ENCODE measurements at regions not wholly inside any gene's neighbourhood (a gene's known extent, or its start where the extent isn't known, plus 50 kb on each side); places are given as distances from the start of the nearest gene placed in this dataset.

GRCh38 chr11:92511522-92512203, 287.0 kb downstream of the FAT3 start:
- TF ChIP-seq REST (IDR thresholded peaks at IDR 0.05; ENCODE audit: low read depth, low read length) (no peak), EP300 (IDR thresholded peaks at IDR 0.05; ENCODE audit: borderline replicate concordance in 1 of 2, low read depth in 1 of 2, low read length in 1 of 2) (no peak), RCOR1 (IDR thresholded peaks at IDR 0.05; ENCODE audit: low read length) (no peak), SMC3 (IDR thresholded peaks at IDR 0.05; ENCODE audit: low read depth, low read length) (no peak), USF2 (IDR thresholded peaks at IDR 0.05; ENCODE audit: borderline replicate concordance, low read depth, low read length) (no peak), CTCF (IDR thresholded peaks at IDR 0.05) (no peak), RAD21 (IDR thresholded peaks at IDR 0.05; ENCODE audit: low read length) (no peak), YY1 (IDR thresholded peaks at IDR 0.05; ENCODE audit: low read depth) (no peak), FOSL2 (IDR thresholded peaks at IDR 0.05; ENCODE audit: borderline replicate concordance, low read depth) (no peak), USF1 (IDR thresholded peaks at IDR 0.05; ENCODE audit: borderline replicate concordance, low read depth) (no peak), TAF1 (IDR thresholded peaks at IDR 0.05; ENCODE audit: borderline replicate concordance, low read depth, low read length) (no peak), MAX (IDR thresholded peaks at IDR 0.05; ENCODE audit: low read depth) (no peak)

Data from SK-N-SH (cell line).